HTR-8/SVneo (cell line): ENCODE measurements at regions not wholly inside any gene's neighbourhood (a gene's known extent, or its start where the extent isn't known, plus 50 kb on each side); places are given as distances from the start of the nearest gene placed in this dataset.
"Not testable (repeated sequence)": the region's sequence is repeated elsewhere in the genome, so short reads cannot be mapped to it uniquely, and the experiment has no call there.

Experiments used
- DNase-seq: peaks from one replicate; pipeline ENCODE4 v3.0.0; 2011; ENCODE audit warnings: low spot score, mixed read lengths; ENCODE audit not compliant: insufficient read length
- FAIRE-seq: peaks from 2 replicates; lab custom pipeline; 2011; peaks lifted over from hg19 to GRCh38; lab: Jason Lieb, UNC

GRCh38 chr7:57198801-57199200 is 66.6 kb upstream of the ZNF479 start:
- FAIRE-seq: no peak

GRCh38 chr7:57199252-57199651 is 67.0 kb upstream of the ZNF479 start:
- FAIRE-seq (no peak), DNase-seq (no peak)

More at GRCh38 chr7:57198801-57199200, 66.6 kb upstream of the ZNF479 start:
- no peak for DNase-seq

GRCh38 chr7:57201021-57201894 is 69.0 kb upstream of the ZNF479 start:
- DNase-seq: no peak

GRCh38 chr7:57201895-57202210 is 69.6 kb upstream of the ZNF479 start:
- DNase-seq: no peak
- no peak for FAIRE-seq

More at GRCh38 chr7:57201021-57201894, 69.0 kb upstream of the ZNF479 start:
- FAIRE-seq: no peak

GRCh38 chr7:57202274-57202673 is 70.0 kb upstream of the ZNF479 start:
- DNase-seq: no peak
- FAIRE-seq: no peak

- FAIRE-seq: no peak
- DNase-seq: no peak
Observed at GRCh38 chr7:57203161-57203791, 71.0 kb upstream of the ZNF479 start.

GRCh38 chr7:57203858-57204257 is 71.6 kb upstream of the ZNF479 start:
- FAIRE-seq, DNase-seq: not testable (repeated sequence)

GRCh38 chr7:57204411-57204811 is 72.2 kb upstream of the ZNF479 start:
- FAIRE-seq (no peak), DNase-seq (no peak)

- DNase-seq: no peak
- FAIRE-seq: no peak
Observed at GRCh38 chr7:57205000-57205399, 72.8 kb upstream of the ZNF479 start.

GRCh38 chr7:57207836-57208235 is 75.6 kb upstream of the ZNF479 start:
- FAIRE-seq (no peak), DNase-seq (no peak)

GRCh38 chr7:57210212-57210611 is 78.0 kb upstream of the ZNF479 start:
- DNase-seq (no peak), FAIRE-seq (no peak)

- DNase-seq (no peak), FAIRE-seq (no peak)
Observed at GRCh38 chr7:57210871-57211270, 78.6 kb upstream of the ZNF479 start.

- DNase-seq: no peak
- no peak for FAIRE-seq
Observed at GRCh38 chr7:57211428-57212100, 79.3 kb upstream of the ZNF479 start.

GRCh38 chr7:57215423-57215822 is 83.2 kb upstream of the ZNF479 start:
- FAIRE-seq: no peak

GRCh38 chr7:57216340-57216739 is 84.1 kb upstream of the ZNF479 start:
- no peak for FAIRE-seq

More at GRCh38 chr7:57215423-57215822, 83.2 kb upstream of the ZNF479 start:
- no peak for DNase-seq

GRCh38 chr7:57218196-57218716 is 86.0 kb upstream of the ZNF479 start:
- FAIRE-seq (no peak), DNase-seq (no peak)

More at GRCh38 chr7:57216340-57216739, 84.1 kb upstream of the ZNF479 start:
- DNase-seq: no peak

GRCh38 chr7:57220746-57221145 is 88.5 kb upstream of the ZNF479 start:
- DNase-seq (no peak), FAIRE-seq (no peak)

GRCh38 chr7:57225666-57226065 is 93.4 kb upstream of the ZNF479 start:
- DNase-seq (no peak), FAIRE-seq (no peak)

GRCh38 chr7:57241236-57241635 is 109.0 kb upstream of the ZNF479 start:
- not testable (repeated sequence) for FAIRE-seq, DNase-seq

- not testable (repeated sequence) for FAIRE-seq
Observed at GRCh38 chr7:57243551-57243950, 111.3 kb upstream of the ZNF479 start.

More at GRCh38 chr7:57243551-57243950, 111.3 kb upstream of the ZNF479 start:
- DNase-seq: not testable (repeated sequence)
